LNCAP (cell line): ENCODE measurements at regions not wholly inside any gene's neighbourhood (a gene's known extent, or its start where the extent isn't known, plus 50 kb on each side); places are given as distances from the start of the nearest gene placed in this dataset.

Experiments used
- CTCF ChIP-seq: fragments of 450-650 bp; IDR thresholded peaks from 2 replicates; pipeline ENCODE4 v1.5.1; 2017; ENCODE audit warnings: mild to moderate bottlenecking

GRCh38 chr4:79743014-79743413 is 330.0 kb downstream of the ANTXR2 start:
- no peak for TF ChIP-seq CTCF

DNA sequence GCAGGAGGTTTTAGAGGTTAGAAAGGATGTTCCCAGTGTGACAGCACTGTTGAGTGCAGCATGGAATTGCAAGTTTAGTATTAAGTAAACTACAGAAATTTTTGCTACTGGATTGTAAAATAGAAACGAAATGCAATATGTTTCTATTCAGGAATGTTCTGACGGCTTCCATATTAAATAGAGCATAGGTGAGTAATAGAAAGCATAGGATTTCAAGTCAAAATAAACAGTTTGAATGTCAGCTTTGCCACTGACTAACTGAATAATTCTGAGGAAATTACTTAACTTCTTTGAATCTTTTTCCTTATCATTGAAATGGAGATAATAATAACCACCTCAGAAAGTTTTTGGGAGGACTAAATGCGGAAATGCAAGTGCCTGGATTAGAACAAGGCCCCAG is 331.9 kb upstream of the GK2 start:
- no peak for TF ChIP-seq CTCF

- TF ChIP-seq CTCF: no peak
Observed at GRCh38 chr4:79723507-79723906, 315.5 kb upstream of the GK2 start.

- TF ChIP-seq CTCF: no peak
Observed at GRCh38 chr4:79700356-79700755, 292.3 kb upstream of the GK2 start.

- TF ChIP-seq CTCF: no peak
Observed at GRCh38 chr4:79697444-79697843, 289.4 kb upstream of the GK2 start.

DNA sequence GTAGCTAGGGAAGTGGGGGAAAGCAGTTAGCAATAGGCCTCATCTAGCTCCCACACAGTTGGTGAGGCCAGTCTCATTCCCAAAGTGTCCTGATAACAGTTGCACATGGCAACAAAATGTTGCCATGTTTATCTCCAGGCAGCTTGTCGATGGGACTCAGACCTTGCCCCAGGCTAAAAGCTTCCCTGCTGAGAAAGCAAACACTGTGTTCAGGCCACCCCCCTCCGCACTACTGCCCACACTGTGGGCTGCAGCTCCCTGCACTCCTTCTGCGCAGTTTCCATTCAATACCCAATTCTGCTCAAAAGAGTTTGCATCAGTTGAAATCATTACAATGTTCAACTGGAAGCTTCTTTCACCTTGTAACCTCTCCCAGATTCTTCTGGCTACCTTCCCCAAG is 287.8 kb upstream of the GK2 start:
- TF ChIP-seq CTCF: no peak

DNA sequence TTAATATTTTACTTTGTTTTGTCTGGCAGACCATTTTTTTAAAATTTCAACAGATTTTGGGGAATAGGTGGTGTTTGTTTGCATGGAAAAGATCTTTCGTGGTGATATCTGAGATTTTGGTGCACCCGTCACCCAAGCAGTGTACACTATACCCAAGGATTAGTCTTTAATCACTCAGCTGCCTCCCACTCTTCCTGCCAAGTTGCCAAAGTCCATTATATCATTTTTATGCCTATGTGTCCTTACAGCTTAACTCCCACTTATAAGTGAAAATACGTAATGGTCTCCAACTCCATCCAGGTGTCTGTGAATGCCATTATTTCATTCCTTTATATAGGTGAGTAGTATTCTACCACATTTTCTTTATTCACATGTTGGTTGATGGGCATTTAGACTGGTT is 281.7 kb upstream of the GK2 start:
- no peak for TF ChIP-seq CTCF

DNA sequence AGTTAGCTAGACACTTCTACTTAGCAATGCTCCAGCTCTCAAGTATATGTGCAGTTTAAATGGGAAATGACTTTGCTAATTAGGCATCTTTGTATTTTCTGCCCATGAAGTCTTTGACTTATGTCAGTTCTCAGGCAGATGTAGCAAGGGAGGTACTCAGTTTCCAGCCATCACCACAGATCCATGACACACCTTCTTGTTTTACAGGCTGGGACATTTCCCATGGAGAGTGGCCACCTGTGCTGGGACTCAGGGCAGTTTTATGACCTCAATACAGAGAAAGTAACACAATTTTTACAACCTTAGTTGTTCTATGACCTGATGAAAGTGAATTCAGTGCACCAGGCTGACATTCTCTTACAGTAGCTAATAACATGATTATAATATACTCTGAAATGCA is 280.7 kb upstream of the GK2 start:
- TF ChIP-seq CTCF: no peak
